T-helper 1 cell (primary cell): ENCODE measurements at regions not wholly inside any gene's neighbourhood (a gene's known extent, or its start where the extent isn't known, plus 50 kb on each side); places are given as distances from the start of the nearest gene placed in this dataset.

Experiments
- DNase-seq, 5 donors: peaks; one replicate each; pipeline ENCODE4 v3.0.0-alpha.2; 2012 to 2020

DNA sequence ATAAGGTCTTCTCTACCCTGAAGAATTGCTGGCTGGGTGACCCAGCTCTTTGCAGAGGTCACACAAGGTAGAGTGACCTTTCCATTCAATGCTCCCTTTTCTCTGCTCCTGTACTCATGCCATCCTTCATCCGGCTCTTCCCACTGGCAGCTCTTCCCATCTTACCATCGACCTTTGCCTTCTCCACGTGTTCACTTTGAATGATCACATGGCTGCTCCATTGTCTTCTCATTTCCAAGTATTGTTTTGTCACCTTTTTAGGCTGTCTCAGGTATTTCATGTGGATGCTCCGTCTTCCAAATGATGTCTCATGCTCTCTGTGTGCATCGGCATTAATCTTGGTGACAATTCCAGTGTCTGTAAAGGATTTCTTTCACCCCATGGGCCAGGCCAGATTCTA lies 76.6 kb upstream of the ONECUT1 start:
- DNase-seq, result no peak

- no peak for DNase-seq
Measured at GRCh38 chr15:52862677-52863076, 72.5 kb upstream of the ONECUT1 start.

GRCh38 chr15:52858782-52859176 lies 68.6 kb upstream of the ONECUT1 start:
- DNase-seq, result no peak

DNA sequence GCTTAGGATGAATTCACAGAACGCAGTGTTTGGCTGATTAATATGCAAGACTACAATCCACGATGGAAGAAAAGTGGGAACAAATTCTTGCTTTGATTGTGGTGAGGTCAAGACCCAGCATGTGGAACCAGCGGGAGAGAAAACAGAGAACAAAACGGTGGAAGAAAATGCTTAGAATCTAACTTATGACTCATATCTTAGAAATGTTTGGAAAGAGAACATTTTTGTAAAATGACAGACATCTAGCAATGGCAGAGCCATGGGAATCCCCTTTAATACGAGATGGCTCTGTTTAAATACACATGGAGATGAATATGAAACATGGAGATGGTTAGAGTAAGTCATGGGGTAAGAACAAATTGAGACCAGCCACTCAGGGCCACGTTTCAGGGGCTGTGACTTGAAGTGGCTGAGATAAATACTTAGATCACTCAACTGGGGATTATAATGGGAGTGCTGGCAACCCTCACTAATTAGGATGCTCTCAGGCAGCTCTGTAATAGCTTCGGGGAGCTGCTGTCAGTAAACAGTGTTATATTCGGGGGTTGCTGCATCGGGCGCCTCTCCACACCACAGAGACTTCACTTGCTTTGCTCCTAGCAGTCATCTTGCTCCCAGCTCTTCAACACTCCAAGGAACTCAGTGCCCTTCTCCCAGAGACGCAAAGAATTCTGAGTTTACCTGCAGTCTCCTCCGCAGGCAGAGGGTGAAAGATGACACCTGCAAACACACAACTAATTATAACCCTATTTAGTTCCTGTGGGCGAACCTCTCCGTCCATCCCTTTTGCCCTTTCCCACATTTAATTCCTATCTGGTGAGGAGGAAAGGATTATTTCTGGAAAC lies 68.0 kb upstream of the ONECUT1 start:
- DNase-seq, result no peak

DNA sequence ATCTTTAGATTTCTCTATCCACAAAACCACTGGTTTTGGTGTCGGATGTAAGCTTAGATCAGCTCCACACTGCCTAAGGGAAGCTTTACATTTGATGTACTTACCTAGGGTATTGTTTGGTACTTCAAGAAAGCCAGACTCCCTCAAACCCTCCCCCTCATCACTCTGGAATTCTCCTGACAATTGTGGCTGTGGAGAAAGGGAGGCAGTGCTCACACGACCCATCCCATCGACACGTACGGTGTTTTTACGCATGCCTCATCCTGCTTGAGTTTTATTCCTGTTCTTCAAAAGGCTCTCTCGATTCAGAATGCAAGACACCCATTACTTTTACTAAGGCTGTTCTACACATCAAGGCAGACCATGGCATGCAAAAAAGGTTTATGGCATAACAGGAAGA lies 67.3 kb upstream of the ONECUT1 start:
- no peak for DNase-seq

GRCh38 chr15:52856286-52856685 lies 66.2 kb upstream of the ONECUT1 start:
- no peak for DNase-seq

DNA sequence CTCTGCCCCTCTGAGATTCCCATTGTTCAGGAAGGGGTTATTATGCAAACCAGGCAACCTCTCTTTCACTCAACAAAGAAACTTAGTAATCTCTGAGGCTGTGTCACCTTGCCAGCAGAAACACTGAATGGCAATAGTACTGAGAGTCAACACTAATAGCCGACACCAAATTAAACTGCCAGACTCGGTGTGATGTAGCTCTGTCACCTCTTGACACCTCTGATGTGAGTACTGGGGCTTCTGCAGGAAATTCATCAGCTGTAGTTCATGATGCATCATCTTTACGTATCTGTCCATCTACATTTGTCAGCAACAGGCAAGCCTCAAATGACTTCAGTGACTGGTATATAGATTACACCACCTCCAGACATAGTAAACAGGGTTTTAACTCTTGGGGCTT lies 65.0 kb upstream of the ONECUT1 start:
- DNase-seq, result no peak

GRCh38 chr15:52844823-52845222 lies 54.7 kb upstream of the ONECUT1 start:
- DNase-seq, result no peak
